ENCODE measurements at regions not wholly inside any gene's neighbourhood (a gene's known extent, or its start where the extent isn't known, plus 50 kb on each side); places are given as distances from the start of the nearest gene placed in this dataset.

- TF ChIP-seq CTCF (conservative IDR thresholded peaks at IDR 0.05; ENCODE audit: low read depth, low read length): no peak
- TF ChIP-seq EZH2 (IDR thresholded peaks at IDR 0.05; ENCODE audit: borderline replicate concordance, low read depth, low read length, poor library complexity, severe bottlenecking): no peak
Observed at GRCh38 chr2:188746727-188747126, 227.4 kb upstream of the COL3A1 start.

All from A673 (cell line).